Transverse colon (tissue), 4 donors: ENCODE measurements at regions not wholly inside any gene's neighbourhood (a gene's known extent, or its start where the extent isn't known, plus 50 kb on each side); places are given as distances from the start of the nearest gene placed in this dataset.

ENCODE experiments used
- DNase-seq: peaks from one replicate; pipeline ENCODE4 v3.0.0-alpha.2; 2019
- H3K27ac ChIP-seq, 4 donors: fragments of 200-600 bp; sonication (generic); 2 replicates each; pipeline ENCODE4 v1.5.1; 2016 to 2018; ENCODE audit warnings: inconsistent platforms in 4 of 4
- H3K27me3 ChIP-seq: fragments of 200-600 bp; sonication (generic); 2 replicates; pipeline ENCODE4 v1.5.1; 2017; ENCODE audit warnings: inconsistent platforms
- H3K36me3 ChIP-seq, 4 donors: fragments of 200-600 bp; sonication (generic); 2 replicates each; pipeline ENCODE4 v1.5.1; 2017 to 2019; ENCODE audit warnings: inconsistent platforms in 4 of 4
- H3K4me1 ChIP-seq, 4 donors: fragments of 200-600 bp; sonication (generic); 2 replicates each; pipeline ENCODE4 v1.5.1; 2017 to 2020; ENCODE audit warnings: inconsistent platforms in 4 of 4
- H3K4me3 ChIP-seq, 4 donors: fragments of 200-600 bp; sonication (generic); 1 replicate in 1 of 4; 2 replicates in 3 of 4; pipeline versions ENCODE4 v1.5.1 to v1.6.1; 2017 to 2019; ENCODE audit warnings: inconsistent platforms in 4 of 4
- H3K9me3 ChIP-seq, 2 donors: fragments of 200-600 bp; sonication (generic); 2 replicates each; pipeline ENCODE4 v1.5.1; 2017 to 2019; ENCODE audit warnings: inconsistent platforms in 2 of 2
- EP300 ChIP-seq: sonication (generic); formaldehyde crosslinking; IDR thresholded peaks from one replicate; pipeline ENCODE4 v1.6.1; 2017; ENCODE audit warnings: antibody characterized with exemption, low read depth
- POLR2A ChIP-seq: fragments of 450-650 bp; IDR thresholded peaks from one replicate; pipeline ENCODE4 v1.6.1; 2016; ENCODE audit warnings: antibody characterized with exemption, mild to moderate bottlenecking, moderate library complexity
- POLR2AphosphoS5 ChIP-seq, 3 donors: sonication (generic); formaldehyde crosslinking; IDR thresholded peaks; one replicate each; pipeline ENCODE4 v1.6.1; 2016; ENCODE audit warnings: antibody characterized with exemption in 3 of 3
- WGBS, 2 donors: methylation state at CpG; one replicate each; pipeline ENCODE4 v1.1.5; 2018; ENCODE audit warnings: low coverage in 1 of 2; 5-methylcytosine and 5-hydroxymethylcytosine counted together
- in situ Hi-C, 4 donors: fragments of 200-750 bp; cut with MboI; loops; one replicate each; pipeline versions ENCODE4 v1.15.0 to v1.15.1; 2017; ENCODE audit warnings: low sequenced_read_pairs in 3 of 4, low pct_ligation_motif_present in 1 of 4, low pct_unique_long_range_greater_than_20kb in 1 of 4
- intact Hi-C: fragments of 100-400 bp; cut with DNase I; formaldehyde crosslinking; loops from one replicate; pipeline ENCODE4 v1.15.1; 2023; ENCODE audit warnings: low total_unique reads
- TF ChIP-seq, protein P1 (sequence below), 5 experiments: fragments of 200-600 bp in 3 of 5; fragments of 450-650 bp in 2 of 5; sonication (generic) in 3 of 5; IDR thresholded peaks; 1 replicate in 2 of 5; 2 replicates in 3 of 5; pipeline ENCODE4 v1.5.1; 2016 to 2017; ENCODE audit warnings: antibody characterized with exemption in 5 of 5, inconsistent platforms in 3 of 5, mild to moderate bottlenecking in 2 of 5, moderate library complexity in 1 of 5

DNA sequence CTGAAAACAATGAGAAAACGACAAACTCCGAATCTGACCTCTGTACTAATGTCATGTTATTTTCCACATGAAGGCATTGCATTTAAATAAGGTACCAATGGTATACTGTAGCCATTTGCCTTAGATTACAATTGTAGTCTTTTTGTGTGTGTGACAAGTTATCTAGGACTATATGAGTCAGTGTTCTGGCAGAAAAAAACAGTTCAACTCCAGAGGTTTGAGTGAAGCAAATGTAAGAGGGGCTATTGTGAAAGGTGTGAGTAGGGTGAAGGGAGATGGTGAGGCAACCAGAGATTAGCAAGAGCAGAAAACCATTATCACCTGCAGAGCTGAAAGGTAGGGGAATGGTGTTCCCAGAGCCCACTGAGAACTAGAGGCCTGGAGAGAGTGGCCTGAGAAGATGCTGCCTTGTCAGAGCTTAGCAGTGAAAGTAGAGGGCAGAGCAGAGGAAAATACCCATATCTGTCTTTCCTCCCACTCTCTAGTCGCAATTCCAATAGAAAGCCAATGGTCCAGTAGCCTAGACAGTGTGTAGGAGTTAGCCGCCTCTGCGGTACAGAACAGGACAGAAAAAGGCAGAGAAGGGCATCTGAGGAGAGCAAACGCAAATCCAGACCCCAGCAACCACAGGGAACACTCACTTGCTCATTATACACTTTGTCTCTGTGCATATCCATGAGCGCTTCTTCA lies 112.2 kb downstream of the DYRK2 start:
- Histone ChIP-seq H3K4me1 (peaks cover 0 to 1% (median 0%) of the 10 kb centered on the region in 4 donors), H3K4me3 (no peak overlapping the region), H3K9me3 (no peaks in the 10 kb centered on the region), H3K27ac (no peak overlapping the region), H3K36me3 (no peaks in the 10 kb centered on the region), H3K27me3 (no peaks in the 10 kb centered on the region)
- intact Hi-C loops (no loop called here), in situ Hi-C loops (no loop called here)
- DNase-seq: no peak
- no peak for TF ChIP-seq POLR2A
- WGBS, 2 donors: 91 to 93% methylated on average over 7 of the region's 7 CpGs

GRCh38 chr12:67761566-67761965 lies 113.0 kb downstream of the DYRK2 start:
- Histone ChIP-seq H3K27me3 (no peaks in the 10 kb centered on the region), H3K4me3 (no peak overlapping the region), H3K27ac (no peak overlapping the region), H3K36me3 (no peaks in the 10 kb centered on the region), H3K4me1 (peaks cover 0 to 10% (median 0%) of the 10 kb centered on the region in 4 donors), H3K9me3 (no peaks in the 10 kb centered on the region)
- 78 to 79% methylated on average over 3 of the region's 3 CpGs for WGBS, 2 donors
- no peak for DNase-seq
- intact Hi-C loops (no loop called here), in situ Hi-C loops (no loop called here)
- no peak for TF ChIP-seq EP300
- TF ChIP-seq, protein P1, sequence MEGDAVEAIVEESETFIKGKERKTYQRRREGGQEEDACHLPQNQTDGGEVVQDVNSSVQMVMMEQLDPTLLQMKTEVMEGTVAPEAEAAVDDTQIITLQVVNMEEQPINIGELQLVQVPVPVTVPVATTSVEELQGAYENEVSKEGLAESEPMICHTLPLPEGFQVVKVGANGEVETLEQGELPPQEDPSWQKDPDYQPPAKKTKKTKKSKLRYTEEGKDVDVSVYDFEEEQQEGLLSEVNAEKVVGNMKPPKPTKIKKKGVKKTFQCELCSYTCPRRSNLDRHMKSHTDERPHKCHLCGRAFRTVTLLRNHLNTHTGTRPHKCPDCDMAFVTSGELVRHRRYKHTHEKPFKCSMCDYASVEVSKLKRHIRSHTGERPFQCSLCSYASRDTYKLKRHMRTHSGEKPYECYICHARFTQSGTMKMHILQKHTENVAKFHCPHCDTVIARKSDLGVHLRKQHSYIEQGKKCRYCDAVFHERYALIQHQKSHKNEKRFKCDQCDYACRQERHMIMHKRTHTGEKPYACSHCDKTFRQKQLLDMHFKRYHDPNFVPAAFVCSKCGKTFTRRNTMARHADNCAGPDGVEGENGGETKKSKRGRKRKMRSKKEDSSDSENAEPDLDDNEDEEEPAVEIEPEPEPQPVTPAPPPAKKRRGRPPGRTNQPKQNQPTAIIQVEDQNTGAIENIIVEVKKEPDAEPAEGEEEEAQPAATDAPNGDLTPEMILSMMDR (IDR thresholded peaks at IDR 0.05): no peak
- TF ChIP-seq POLR2AphosphoS5 (IDR thresholded peaks at IDR 0.05): no peak
- no peak for TF ChIP-seq POLR2A

GRCh38 chr12:67764055-67764454 lies 115.5 kb downstream of the DYRK2 start:
- Histone ChIP-seq H3K4me1 (peaks cover 0 to 11% (median 0%) of the 10 kb centered on the region in 4 donors), H3K36me3 (no peaks in the 10 kb centered on the region), H3K27me3 (no peaks in the 10 kb centered on the region), H3K4me3 (no peak overlapping the region), H3K9me3 (no peaks in the 10 kb centered on the region), H3K27ac (no peak overlapping the region)
- in situ Hi-C loops (no loop called here), intact Hi-C loops (no loop called here)
- 83 to 85% methylated on average over 3 of the region's 3 CpGs for WGBS, 2 donors
- TF ChIP-seq EP300: no peak
- TF ChIP-seq, protein P1 (IDR thresholded peaks at IDR 0.05): no peak
- TF ChIP-seq POLR2A: no peak
- no peak for TF ChIP-seq POLR2AphosphoS5 (IDR thresholded peaks at IDR 0.05)
- DNase-seq: no peak

DNA sequence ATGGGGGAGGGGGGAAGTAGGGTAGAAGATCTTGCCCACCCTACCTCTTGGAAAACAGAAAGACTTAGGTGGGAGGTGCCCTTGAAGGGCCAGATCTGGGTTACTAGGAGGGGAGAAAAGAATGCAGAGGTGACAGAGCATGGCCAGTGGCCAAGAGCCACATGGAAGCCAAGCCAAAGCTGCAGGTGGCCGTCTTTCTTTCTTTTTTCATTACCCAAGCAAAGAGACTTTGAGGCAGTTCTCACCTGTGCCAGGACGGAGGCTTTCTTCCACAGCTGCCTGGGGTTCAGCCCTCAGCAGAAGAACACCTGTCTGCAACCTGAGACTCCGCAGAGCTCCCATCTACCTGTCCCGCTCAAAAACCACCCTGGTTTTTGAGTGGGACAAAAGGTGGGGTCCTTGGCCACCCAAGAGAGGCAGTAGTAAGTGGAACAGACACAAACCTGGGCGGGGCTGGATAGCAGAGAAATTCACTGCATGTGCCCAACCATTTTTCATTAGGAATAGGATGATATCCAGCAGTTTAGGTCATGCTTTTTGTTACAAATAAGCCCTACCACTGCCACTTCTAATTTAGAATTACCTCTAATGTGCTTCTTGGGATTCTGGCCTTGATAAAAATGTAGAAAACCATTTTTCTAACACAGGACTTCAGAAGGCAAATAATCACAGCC lies 116.5 kb downstream of the DYRK2 start:
- in situ Hi-C loops: no loop called here
- WGBS, 2 donors: 84 to 90% methylated on average over 2 to 5 of the region's 5 CpGs
- H3K4me1 ChIP-seq: peaks cover 0 to 11% (median 0%) of the 10 kb centered on the region in 4 donors
- H3K27ac ChIP-seq: no peak overlapping the region
- H3K9me3 ChIP-seq: no peaks in the 10 kb centered on the region
- H3K27me3 ChIP-seq: no peaks in the 10 kb centered on the region
- no peak for DNase-seq
- intact Hi-C loops: no loop called here
- H3K4me3 ChIP-seq: no peak overlapping the region
- no peaks in the 10 kb centered on the region for H3K36me3 ChIP-seq
- TF ChIP-seq, protein P1 (IDR thresholded peaks at IDR 0.05): no peak
- TF ChIP-seq POLR2A (no peak), POLR2AphosphoS5 (IDR thresholded peaks at IDR 0.05) (no peak)
